CD4-positive, alpha-beta T cell treated with Interleukin-21 for 1 hour (primary cell): ENCODE measurements at regions not wholly inside any gene's neighbourhood (a gene's known extent, or its start where the extent isn't known, plus 50 kb on each side); places are given as distances from the start of the nearest gene placed in this dataset.
"Not testable (repeated sequence)": the region's sequence is repeated elsewhere in the genome, so short reads cannot be mapped to it uniquely, and the experiment has no call there.

Experiments
- DNase-seq: peaks from one replicate; pipeline ENCODE4 v3.0.0-alpha.2; 2020

DNA sequence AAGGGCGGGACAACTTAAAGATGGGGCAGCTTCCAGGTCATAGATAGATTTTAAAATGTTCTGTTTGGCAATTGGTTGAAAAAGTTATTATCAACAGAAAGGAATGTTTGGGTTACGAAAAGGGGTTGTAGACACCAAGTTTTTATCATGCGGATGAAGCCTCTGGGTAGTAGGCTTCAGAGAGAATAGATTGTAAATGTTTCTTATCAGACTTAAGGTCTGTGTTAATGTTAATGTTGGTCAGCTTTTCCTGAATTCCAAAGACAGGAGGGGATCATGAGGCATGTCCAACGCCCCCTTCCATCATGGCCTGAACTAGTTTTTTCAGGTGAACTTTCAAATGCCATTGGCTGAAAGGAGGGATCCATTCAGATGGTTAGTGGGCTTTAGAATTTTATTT, 84.2 kb upstream of the KIF5B start:
- no peak for DNase-seq

DNA sequence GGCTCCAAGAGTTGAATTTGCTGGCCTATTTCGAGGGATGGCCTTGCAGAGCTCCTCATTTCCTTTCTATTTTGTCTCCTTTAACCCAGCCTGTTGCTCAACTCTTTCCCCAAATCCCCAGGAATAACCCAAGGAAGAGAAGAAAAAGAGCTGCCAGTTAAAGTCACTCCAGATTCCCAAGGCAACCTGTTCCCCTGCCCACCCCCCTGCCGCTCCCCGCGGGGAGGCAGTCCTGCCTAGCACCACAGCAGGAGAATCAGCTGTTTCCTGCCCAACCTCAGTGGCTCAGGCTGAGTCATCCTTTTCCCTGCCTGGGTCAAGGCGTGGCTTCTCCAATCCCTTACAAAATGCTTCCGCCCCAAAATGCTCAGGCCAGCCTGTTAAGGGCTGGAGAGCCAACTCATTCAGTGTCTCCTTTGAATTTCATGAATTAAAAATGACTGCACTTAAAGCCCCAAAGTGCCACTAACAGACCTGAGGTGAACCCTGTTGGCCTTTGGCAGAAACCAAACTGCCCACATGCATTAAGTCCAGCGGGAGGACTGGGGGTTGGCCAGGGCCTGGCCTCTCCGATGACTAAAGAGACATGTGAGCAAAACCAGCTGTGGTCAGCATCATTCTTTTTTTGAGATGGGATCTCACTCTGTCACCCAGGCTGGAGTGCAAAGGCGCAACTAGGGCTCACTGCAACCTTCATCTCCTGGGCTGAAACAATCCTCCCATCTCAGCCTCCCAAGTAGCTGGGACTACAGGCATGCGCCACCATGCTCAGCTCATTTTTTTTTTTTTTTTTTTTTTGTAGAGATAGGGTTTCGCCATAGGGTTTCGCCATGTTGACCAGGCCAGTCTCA, 83.2 kb upstream of the KIF5B start:
- no peak for DNase-seq

DNA sequence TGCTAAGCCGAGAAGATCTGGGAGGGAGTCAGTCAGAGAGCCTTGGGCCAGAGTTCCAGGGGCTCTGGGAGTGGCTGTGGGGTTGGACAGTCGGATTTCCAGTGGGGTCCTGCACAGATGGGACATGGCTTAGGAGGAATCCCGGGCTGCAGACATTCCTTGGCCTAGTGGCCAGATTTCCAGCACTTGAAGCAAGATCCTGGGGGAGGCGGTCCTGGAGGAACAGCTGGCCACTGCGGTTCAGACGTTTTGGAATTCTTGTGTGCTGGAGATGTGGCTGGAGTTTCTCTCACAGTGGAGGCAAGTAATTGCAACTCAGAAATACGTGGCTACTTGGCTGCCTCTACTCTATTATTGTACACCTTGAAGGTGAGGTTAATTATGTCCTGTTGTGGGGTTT, 80.7 kb upstream of the KIF5B start:
- DNase-seq = not testable (repeated sequence)

DNA sequence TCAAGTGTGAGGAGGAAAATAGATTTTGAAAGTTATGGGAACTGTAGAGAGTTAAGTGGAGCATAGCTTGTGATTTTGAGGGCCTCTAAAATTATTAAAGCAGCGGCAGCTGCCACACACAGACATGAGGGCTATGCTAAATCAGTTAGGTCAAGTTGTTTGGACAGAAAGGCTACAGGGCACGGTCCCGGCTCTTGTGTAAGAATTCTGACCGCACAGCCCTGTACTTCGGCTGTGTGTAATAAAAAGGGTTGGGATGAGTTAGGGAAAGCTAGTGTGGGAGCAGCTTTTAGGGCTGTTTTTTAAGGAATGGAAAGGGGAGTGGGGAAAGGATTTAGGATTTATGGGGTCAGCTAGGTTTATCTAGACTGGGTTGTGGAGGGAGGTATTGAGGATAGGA, 79.6 kb upstream of the KIF5B start:
- DNase-seq = not testable (repeated sequence)

DNA sequence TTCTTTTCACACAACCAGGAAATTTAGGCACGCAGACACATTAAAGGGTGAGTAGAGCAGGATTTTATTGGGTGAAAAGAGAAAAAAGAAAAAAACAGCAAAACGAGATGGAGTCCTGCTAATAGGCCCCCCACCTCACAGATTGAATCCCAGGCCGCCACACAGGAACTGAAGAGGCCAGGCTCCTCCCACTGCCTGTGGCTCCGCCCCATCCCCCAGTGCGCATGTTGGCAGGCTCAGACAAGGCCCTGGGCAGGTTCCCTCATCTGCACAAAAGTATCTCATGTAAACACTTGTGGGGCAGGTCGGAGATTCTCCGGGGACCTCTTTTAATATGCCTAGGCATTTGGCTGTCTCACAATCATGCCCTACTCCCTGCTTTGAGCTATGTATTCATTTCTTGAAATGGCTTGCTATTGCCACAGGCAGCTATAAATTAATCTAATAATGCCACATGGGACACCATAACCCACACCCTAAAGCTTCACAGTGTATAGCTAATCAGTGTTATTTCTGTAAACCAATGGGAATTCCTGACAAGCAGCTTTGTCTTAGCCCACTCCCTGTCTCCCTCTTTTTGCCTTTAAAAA, 76.2 kb upstream of the KIF5B start:
- no peak for DNase-seq

DNA sequence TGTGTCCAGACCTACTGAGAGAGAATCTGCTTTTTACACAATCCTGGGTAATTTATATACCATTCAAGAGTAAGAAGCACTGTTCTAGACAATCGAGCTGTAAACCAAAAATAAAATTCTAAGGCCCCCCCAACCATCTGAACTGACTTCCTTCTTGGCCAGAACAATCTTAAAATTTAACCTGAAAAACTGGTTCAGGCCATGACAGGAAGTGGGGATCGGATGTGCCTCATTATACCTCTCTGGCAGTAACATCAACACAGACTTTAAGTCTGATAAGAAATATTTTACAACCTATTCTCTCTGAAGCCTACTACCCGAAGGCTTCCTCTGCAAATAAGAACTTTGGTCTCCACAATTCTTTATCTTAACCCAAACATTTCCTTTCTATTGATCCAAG, 75.2 kb upstream of the KIF5B start:
- DNase-seq = no peak

DNA sequence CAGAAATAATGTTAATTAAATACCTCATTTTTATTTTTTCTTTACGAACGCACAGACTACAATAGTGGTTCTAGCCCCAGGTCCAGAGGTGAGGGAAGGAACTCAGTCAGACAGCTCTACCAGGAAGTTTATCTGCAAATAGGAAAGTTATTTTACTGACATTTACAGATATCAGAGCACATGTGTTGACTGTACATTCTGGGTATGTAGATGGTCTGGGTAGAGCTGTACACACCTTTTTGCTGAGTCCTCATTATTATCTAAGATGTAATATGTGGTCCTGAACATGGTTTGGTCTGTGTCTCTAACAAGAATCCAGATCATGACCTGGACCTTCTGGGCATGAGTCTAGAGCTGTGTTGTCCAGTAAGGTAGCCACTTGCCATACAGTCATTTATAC, 74.6 kb upstream of the KIF5B start:
- DNase-seq = no peak

DNA sequence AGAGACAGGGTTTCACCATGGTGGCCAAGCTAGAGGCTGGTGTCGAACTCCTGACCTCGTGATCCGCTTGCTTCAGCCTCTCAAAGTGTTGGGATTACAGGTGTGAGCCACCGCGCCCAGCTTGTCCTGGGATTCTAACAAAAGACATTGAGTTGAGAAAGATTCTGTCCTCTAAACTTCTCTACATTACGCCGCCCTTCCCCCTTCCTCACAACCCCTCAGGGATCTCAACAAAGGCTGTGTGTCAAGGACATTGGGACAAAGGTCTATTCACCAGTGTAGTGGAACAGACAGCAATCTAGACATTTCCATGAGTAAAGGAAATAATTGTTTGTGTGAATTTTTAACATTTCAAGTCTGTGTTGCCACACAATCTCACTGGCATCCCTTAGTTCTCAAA, 68.8 kb upstream of the KIF5B start:
- DNase-seq = no peak

DNA sequence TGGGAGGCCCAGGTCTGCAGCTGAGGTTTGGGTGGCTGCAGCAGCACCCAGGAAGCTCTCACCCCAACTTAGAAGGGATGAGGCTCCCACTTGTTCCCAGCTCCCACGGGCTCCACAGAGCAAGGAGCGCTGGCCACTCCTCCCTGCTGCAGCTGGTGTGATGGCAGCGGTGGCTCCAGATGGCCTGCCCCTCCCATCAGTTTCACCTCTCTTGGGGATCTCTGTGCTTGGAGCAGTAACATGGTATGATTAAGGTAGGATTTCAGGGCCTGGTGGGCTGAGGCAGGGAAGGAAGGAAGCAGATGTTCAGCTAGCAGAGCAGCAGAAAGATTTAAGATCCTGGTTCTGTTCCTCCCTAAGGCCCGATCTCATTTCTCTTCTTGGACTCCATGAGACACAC, 66.8 kb upstream of the KIF5B start:
- no peak for DNase-seq

DNA sequence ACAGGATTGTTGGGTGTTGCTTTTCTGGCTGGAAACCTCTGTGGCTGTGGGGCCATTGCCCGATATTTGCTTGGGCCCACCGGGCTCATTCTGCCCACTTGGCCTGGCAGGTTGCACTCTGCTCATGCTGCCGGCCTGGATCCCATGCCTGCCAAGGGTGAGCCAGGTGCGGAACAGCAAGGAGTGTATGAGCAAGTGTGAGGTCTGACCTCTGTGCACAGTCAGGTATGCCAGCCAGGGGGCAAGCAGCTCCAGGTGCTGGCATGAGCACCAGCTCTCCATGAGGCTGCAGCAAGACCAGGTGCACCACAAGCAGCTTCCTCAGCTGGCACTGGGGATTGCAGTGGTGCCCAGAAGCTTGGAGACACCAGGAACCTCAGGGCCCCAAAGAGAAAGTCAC, 65.4 kb upstream of the KIF5B start:
- DNase-seq = no peak

DNA sequence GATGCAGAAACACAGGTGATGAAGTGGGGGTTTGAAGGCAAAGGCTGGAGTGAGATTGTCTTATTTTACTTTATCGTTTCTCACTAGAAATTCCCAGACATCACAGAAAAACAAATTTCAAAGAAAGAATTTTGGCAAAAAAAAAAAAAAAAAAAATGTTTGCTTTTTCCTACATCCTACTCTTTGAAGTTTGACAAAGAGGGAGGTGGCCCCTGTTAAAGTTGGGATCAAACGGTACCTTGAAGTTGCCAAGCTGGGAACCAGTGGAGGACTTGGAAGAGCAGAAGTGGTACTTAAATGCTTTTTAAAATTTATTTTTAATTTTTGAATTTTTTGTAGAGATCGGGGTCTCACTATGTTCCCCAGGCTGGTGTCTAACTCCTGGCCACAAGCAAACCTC, 63.9 kb upstream of the KIF5B start:
- DNase-seq = no peak

DNA sequence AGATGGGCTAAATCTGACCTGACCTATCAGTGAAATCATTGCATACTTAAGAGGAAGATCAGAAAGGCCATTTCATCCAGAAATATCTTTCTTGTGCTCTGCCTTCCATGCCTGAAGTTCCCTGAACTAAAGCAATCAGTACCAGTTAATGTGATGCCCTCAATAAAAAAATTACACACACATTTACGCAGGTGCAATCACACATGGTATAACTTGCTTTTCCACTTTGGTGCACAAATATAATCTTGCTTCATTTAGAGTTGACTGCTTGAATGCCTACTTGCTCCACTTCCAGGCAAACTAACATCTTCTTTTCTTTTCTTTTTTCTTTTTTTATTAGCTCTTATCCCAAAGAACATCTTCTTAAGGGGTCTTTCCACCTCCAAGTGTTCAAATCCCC, 58.3 kb upstream of the KIF5B start:
- no peak for DNase-seq

DNA sequence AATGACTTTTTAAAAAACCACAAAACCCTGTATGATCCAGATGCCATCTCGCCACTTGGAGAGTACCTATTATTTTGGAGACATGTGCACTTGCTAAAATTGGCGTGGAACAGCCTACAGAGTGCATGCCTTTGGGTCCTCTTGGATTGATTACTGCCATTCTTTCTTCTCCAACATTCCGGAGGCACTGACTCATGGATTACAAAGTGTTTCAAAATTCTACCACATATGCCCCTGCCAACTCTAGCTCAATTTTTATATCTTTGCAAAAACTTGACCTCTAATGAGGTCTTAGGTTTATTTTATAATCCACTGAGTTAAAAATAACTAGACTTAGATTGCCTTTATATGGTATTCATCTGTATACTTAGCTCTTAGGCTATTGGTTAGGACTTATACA, 55.8 kb upstream of the KIF5B start:
- DNase-seq = no peak

DNA sequence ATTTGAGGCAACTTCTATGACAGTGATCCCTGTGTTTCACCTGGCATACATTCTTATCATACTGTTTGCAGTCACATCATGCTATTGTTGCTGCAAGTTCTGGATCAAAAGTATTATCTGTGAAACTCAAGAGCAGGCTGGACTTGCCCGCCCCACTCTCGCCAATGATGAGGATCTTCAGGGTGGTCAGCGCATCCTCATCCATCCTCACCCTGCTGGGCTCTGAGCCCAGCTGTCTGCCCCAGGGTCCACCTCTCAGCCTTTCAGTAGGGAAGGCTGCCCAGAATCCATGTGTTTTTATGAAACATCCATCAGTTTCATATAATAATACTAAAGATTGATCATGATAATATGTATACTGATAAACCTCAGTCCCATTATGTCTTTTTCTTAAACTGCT, 55.4 kb upstream of the KIF5B start:
- DNase-seq = no peak

DNA sequence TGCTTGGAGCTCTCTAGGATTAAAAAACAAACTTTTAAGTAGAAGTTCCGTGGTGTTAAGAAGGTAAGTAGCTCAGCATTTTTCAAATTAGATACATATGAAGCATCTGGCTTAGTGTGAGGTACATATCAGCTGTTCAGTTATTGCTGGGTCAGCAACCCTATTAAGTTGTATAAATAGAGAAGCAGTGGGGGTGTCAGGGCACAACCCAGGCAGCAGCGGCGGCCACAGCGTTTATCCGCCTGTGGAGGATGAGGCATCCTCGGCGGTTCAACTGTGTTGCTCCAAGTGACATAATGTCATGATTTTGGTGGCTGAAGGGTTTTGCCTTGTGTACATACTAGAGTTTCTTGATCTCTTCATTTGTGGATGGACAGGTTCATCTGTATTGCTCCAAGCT, 54.6 kb upstream of the KIF5B start:
- no peak for DNase-seq

DNA sequence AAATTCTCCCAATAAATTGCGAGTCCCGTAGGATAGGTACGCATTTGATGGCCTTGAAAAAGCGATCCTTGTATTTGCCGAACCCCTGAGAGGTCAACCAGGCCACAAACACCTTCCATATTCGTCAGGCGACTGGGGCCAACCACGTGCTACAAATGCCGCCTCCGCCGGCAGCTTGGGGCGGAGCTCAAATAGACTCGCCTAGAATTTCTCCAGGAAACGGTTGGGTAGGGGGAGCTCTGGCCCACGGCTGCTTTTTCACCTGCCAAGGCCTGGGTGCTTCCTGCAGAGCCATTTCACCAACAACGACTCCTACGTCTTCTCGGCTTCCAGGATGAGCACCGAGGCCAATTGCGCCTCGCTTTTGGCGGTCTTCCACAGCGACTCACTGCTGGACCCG, 53.4 kb upstream of the KIF5B start:
- no peak for DNase-seq
